Aorta (tissue), 5 donors: ENCODE measurements at regions not wholly inside any gene's neighbourhood (a gene's known extent, or its start where the extent isn't known, plus 50 kb on each side); places are given as distances from the start of the nearest gene placed in this dataset.
A peak's percentile ranks its signal among the peaks of the same experiment; 100 is the strongest.

Experiments used
- ATAC-seq: fragments of 200-7000 bp; cut with Tn5 transposase; one replicate; pipeline ENCODE4 v1.9.1; 2022; ENCODE audit warnings: moderate library complexity; ENCODE audit not compliant: low FRiP score
- DNase-seq, 2 donors: peaks; one replicate each; pipeline ENCODE4 v3.0.0-alpha.2; 2020
- H3K27ac ChIP-seq, 2 donors: one replicate each; pipeline ENCODE4 v1.5.1; 2013; ENCODE audit warnings: low read length in 2 of 2, mild to moderate bottlenecking in 2 of 2, moderate library complexity in 2 of 2, control low read depth in 1 of 2, inconsistent platforms in 1 of 2, low read depth in 1 of 2
- H3K27me3 ChIP-seq, 2 donors: one replicate each; pipeline ENCODE4 v1.6.1; 2013; ENCODE audit warnings: control low read depth in 1 of 2, low read length in 1 of 2, mild to moderate bottlenecking in 1 of 2, moderate library complexity in 1 of 2; ENCODE audit not compliant: insufficient read depth in 2 of 2, control insufficient read depth in 1 of 2
- H3K36me3 ChIP-seq, 2 donors: one replicate each; pipeline ENCODE4 v1.6.1; 2013; ENCODE audit warnings: control low read depth in 1 of 2, low read length in 1 of 2, mild to moderate bottlenecking in 1 of 2; ENCODE audit not compliant: insufficient read depth in 2 of 2, control insufficient read depth in 1 of 2
- H3K4me1 ChIP-seq, 2 donors: one replicate each; pipeline ENCODE4 v1.6.1; 2013; ENCODE audit warnings: low read length in 2 of 2, control low read depth in 1 of 2, mild to moderate bottlenecking in 1 of 2, moderate library complexity in 1 of 2; ENCODE audit not compliant: insufficient read depth in 2 of 2, control insufficient read depth in 1 of 2
- H3K4me3 ChIP-seq, 2 donors: one replicate each; pipeline ENCODE4 v1.5.1; 2013; ENCODE audit warnings: low read length in 2 of 2, control low read depth in 1 of 2, mild to moderate bottlenecking in 1 of 2
- H3K9me3 ChIP-seq: one replicate; pipeline ENCODE4 v1.6.1; 2013; ENCODE audit warnings: mild to moderate bottlenecking, low read length; ENCODE audit not compliant: control insufficient read depth
- WGBS, 2 donors: extraction: QIAGEN DNeasy Blood & Tissue Kit; methylation state at CpG; one replicate each; pipeline ENCODE4 v1.1.7; 2013; 5-methylcytosine and 5-hydroxymethylcytosine counted together
- intact Hi-C, 2 donors: fragments of 100-400 bp; cut with DNase I; formaldehyde crosslinking; loops; one replicate each; pipeline versions ENCODE4 v1.14.2 to v1.15.0; 2022
- donor health status: healthy with polysubstance abuse.
- donor health status: Bipolar disorder and iron deficiency.
- donor health status: DM: no; HTN: no; CAD: no.
- donor health status: DM: no; HTN: no; CAD: no.
- donor health status: DM: yes; HTN: yes; CAD: no.

DNA sequence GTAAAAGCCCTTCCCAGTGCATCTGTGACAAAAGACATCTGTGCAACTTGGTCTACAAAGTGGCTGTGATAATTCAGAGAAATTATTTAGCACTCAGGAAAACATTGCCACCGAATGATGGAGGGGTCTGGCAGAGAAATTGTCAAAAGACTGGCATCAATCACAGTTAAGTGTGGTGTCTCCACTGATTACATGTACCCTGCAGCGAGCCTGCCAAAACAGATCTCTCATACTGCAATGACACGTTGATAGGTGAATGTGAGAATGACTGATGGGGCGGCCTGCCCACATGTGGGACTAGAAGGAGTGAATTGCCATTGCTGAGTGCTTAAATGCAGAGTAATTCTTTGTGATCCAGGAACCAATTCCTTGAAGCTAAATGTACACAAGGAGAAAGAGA is 136.4 kb upstream of the PCSK5 start:
- no peak overlapping the region for H3K27ac ChIP-seq
- no peak for DNase-seq
- WGBS, 2 donors: 42 to 53% methylated on average over 4 of the region's 4 CpGs

DNA sequence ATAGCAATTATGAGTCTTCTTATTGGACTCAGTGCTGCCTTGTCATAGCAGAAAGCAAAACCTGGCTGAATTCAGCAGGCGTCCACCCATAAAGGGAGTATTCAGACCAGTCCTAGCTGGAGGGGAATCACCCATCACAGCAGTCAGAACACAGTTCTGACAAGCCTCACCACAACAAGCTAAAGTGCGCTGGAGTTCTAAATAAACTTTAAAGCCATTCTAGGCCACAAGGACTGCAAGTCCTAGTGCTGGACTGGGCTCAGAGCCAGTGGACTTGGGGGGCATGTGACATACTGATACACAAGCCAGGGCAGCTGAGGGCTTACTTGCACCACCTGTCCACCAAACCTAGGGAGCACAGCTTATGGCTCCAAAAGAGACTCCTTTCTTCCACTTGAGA is 115.3 kb upstream of the PCSK5 start:
- no peaks in the 10 kb centered on the region for H3K27me3 ChIP-seq
- intact Hi-C loops: no loop called here
- H3K36me3 ChIP-seq: no peaks in the 10 kb centered on the region
- ATAC-seq (no peak), DNase-seq (no peak)
- WGBS, 2 donors: 93 to 97% methylated on average over 2 of the region's 2 CpGs
- no peaks in the 10 kb centered on the region for H3K4me1 ChIP-seq
- no peak overlapping the region for H3K4me3 ChIP-seq
- H3K27ac ChIP-seq: no peak overlapping the region
- H3K9me3 ChIP-seq: peaks cover 2% of the 10 kb centered on the region

More for the DNA sequence above, 136.4 kb upstream of the PCSK5 start:
- Histone ChIP-seq H3K9me3 (no peaks in the 10 kb centered on the region), H3K4me1 (no peaks in the 10 kb centered on the region), H3K36me3 (no peaks in the 10 kb centered on the region), H3K4me3 (no peak overlapping the region), H3K27me3 (no peaks in the 10 kb centered on the region)
- intact Hi-C loops: no loop called here
- ATAC-seq: no peak

DNA sequence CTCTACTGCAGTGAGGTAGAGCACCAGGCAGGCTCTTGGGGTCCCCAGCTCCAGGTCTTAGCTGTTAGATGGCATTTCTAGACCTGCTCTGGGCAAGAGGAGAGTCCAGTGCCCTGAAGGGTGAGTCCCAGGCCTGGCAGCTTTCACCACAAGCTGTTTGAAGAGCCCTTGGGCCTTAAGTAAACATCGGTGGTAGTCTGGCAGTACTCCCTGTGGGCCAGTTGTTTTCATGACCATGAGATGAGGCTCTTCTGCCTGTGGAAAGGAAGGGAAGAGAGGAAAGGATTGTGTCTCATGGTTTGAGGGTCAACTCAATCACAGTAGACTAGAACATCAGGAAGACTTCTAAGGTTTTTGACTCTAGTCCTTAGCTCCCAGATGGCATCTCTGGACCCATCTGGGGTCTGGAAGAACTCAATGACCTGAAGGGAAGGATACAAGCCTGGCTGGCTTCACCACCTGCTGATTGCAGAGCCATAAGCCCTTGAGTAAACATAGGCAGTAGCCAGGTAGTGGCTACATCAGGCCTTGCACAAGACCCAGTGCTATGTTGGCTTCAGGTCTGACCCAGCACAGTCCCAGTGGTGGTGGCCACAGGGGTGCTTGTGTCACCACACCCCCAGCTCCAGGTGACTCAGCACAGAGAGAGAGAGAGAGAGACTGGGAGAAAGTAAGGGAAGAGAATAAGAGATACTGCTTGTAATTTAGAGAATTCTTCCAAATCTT is 114.3 kb upstream of the PCSK5 start:
- no peak for ATAC-seq
- intact Hi-C loops: no loop called here
- no peaks in the 10 kb centered on the region for H3K36me3 ChIP-seq
- 95 to 100% methylated on average over 1 of the region's 1 CpG for WGBS, 2 donors
- H3K4me3 ChIP-seq: no peak overlapping the region
- no peak for DNase-seq
- no peaks in the 10 kb centered on the region for H3K27me3 ChIP-seq
- no peaks in the 10 kb centered on the region for H3K4me1 ChIP-seq
- H3K9me3 ChIP-seq: peaks cover 2% of the 10 kb centered on the region
- H3K27ac ChIP-seq: no peak overlapping the region

DNA sequence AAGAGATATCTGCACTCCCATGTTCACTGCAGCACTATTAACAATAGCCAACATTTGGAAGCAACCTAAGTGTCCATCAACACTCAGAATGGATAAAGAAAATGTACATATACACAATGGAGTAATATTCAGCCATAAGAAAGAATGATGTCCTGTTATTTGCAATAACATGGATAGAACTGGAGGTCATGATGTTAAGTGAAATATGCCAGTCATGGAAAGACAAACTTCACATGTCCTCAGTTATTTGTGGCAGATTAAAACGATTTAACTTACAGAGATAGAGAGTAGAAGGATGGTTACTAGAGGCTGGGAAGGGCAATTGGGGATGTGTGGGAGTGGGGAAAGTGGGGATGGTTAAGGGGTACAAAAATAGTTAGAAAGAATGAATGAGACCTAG is 110.3 kb upstream of the PCSK5 start:
- H3K36me3 ChIP-seq: no peaks in the 10 kb centered on the region
- intact Hi-C loops: no loop called here
- ATAC-seq: no peak
- H3K9me3 ChIP-seq: no peaks in the 10 kb centered on the region
- no peaks in the 10 kb centered on the region for H3K4me1 ChIP-seq
- no peak overlapping the region for H3K27ac ChIP-seq
- no peak for DNase-seq
- H3K27me3 ChIP-seq: no peaks in the 10 kb centered on the region
- 54 to 60% methylated on average over 1 of the region's 1 CpG for WGBS, 2 donors
- H3K4me3 ChIP-seq: no peak overlapping the region

DNA sequence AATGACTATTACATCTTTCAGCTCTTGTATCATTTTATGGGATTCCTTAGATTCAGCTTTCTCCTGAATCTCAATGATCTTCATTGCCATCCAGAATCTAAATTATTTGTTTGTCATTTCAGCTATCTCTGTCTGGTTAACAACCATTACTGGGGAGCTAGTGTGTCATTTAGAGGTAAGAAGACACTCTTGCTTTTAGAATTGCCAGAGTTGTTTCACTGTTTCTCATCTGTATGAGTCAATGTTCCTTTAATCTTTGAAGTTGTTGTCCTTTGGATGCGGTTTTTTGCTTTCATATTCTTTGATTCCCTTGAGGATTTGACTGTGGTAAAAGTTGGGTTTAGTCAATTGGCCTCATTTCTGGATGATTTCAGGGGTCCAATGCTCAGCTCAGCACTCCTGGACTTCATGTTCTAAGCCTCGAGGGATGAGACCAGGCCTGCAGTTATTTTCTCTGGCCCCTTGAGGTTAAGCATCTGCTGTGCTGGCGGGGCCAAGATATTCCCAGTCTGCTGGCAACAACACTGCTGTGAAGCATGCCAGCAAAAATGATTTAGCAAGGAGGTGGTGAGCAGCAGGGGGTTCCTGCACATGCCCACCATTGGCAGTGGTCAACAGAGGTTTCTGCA is 102.4 kb upstream of the PCSK5 start:
- DNase-seq: peak in 1 of 2 donors; percentile 46
- no peaks in the 10 kb centered on the region for H3K4me1 ChIP-seq
- no peak overlapping the region for H3K4me3 ChIP-seq
- intact Hi-C loops: no loop called here
- ATAC-seq: peak; percentile 56
- H3K27ac ChIP-seq: no peak overlapping the region
- no peaks in the 10 kb centered on the region for H3K36me3 ChIP-seq
- no peaks in the 10 kb centered on the region for H3K9me3 ChIP-seq
- no peaks in the 10 kb centered on the region for H3K27me3 ChIP-seq
- 7% methylated on average over 3 of the region's 3 CpGs for WGBS, 2 donors

DNA sequence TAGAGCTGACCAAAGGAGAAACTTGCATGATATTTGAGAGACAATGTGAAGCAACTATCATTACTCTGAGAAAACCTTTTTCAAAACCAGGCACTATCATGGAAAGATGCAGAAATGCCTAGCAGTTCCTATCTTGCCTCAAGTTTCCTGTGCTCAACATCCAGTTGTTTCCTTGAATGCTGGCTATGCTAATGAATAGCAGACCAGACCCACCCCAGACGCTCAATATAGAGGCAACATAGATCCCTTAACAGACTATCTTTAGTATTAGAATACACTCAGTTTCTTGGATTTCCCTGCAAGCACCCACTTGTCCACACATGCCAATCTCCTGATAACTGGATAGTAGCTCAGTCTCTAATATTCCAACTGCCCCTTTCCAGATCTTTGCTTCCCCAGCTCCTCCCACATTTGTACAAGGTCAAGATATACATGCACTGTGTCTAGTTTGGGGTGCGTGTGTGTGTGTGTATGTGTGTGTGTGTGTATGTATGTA is 93.3 kb upstream of the PCSK5 start:
- Histone ChIP-seq H3K27ac (no peak overlapping the region), H3K4me3 (no peak overlapping the region), H3K27me3 (no peaks in the 10 kb centered on the region), H3K4me1 (no peaks in the 10 kb centered on the region), H3K9me3 (no peaks in the 10 kb centered on the region), H3K36me3 (no peaks in the 10 kb centered on the region)
- 83 to 91% methylated on average over 2 of the region's 2 CpGs for WGBS, 2 donors
- DNase-seq (no peak), ATAC-seq (no peak)
- intact Hi-C loops: no loop called here

DNA sequence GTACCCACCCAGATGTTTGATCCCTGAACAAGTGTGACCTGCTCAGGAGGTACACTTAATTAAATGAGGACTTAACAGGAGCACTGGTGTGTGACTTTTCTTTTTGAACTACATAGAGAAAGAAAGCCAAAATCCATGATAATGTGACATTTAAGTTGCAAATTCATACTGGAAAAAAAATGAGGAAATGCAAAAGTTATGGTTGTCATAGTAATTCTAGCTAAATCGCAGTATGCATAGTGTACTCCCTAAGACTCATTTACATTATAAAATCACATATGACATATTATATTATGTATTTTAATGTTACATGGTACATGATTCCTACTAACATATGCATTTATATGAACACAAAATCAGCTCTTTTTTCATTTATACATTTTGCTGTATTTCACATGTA is 92.0 kb upstream of the PCSK5 start:
- intact Hi-C loops: no loop called here
- Histone ChIP-seq H3K36me3 (no peaks in the 10 kb centered on the region), H3K27me3 (no peaks in the 10 kb centered on the region), H3K9me3 (no peaks in the 10 kb centered on the region), H3K4me1 (no peaks in the 10 kb centered on the region), H3K4me3 (no peak overlapping the region), H3K27ac (no peak overlapping the region)
- no peak for DNase-seq
- WGBS, 2 donors: 88 to 95% methylated on average over 1 of the region's 1 CpG
- ATAC-seq: no peak

DNA sequence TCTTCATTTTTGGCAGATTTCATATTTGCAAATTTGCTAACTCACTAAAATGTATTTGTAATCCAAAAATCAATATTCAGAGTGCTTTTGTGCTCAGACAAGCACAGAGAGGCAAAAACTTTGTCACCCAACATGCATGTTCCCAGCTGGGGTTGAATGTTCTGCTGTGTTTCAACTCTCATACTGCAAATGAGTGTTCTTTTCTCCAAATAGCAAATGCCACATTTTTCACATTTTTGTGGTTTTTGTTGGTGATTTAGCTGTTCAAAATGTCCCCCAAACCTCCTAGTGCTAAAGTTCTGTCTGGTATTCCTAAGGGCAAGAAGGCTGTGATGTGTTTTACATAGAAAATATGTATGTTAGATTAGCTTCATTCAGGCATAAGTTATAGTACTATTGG is 87.3 kb upstream of the PCSK5 start:
- intact Hi-C loops: no loop called here
- ATAC-seq (no peak), DNase-seq (no peak)
- Histone ChIP-seq H3K4me3 (no peak overlapping the region), H3K27ac (no peak overlapping the region), H3K36me3 (no peaks in the 10 kb centered on the region), H3K27me3 (no peaks in the 10 kb centered on the region), H3K9me3 (no peaks in the 10 kb centered on the region), H3K4me1 (peaks cover 0 to 2% of the 10 kb centered on the region in 2 donors)

DNA sequence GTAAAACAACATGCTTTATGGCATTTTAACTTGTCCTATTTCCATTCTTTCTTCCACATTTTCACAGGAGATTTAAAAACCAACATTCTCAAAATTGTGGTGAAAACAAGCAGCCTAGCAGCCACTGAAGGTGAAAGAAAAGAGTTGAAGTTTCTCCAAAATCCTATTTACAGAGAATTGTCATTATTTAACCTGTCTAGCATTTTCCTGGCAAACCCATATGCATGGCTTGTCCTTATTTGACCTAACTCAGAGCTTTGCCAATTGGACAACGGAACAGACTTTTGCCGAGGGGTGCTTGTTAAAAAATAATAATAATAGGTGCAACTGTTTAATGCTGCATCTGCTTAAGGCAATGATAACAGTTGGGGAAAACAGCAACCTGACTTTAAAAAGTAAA is 80.4 kb upstream of the PCSK5 start:
- H3K27me3 ChIP-seq: no peaks in the 10 kb centered on the region
- ATAC-seq (no peak), DNase-seq (no peak)
- no peak overlapping the region for H3K27ac ChIP-seq
- H3K4me3 ChIP-seq: no peak overlapping the region
- H3K36me3 ChIP-seq: no peaks in the 10 kb centered on the region
- intact Hi-C loops: no loop called here
- 7 to 8% methylated on average over 2 of the region's 2 CpGs for WGBS, 2 donors
- peaks cover 0 to 2% of the 10 kb centered on the region in 2 donors for H3K4me1 ChIP-seq
- H3K9me3 ChIP-seq: no peaks in the 10 kb centered on the region
